ENCODE measurements at regions not wholly inside any gene's neighbourhood (a gene's known extent, or its start where the extent isn't known, plus 50 kb on each side); places are given as distances from the start of the nearest gene placed in this dataset.

DNA sequence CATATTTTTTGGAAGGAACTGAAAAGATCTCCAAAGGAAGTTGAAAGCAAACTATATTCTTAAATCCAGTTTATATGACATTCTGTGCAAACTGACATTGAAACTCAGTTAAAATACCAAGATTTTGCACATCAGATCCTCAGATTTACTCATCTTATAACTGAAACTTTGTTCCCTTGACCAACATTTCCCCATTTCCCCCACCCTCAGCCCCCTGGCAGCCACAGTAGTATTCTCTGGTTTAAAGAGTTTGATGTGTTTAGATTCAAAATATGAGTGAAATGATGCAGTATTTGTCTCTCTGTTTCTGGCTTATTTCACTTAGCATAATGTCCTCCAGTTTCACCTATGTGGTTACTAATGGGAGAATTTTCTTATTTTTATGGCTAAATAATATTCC is 99.2 kb upstream of the ITGA4 start:
- Histone ChIP-seq H3K18ac (ENCODE audit: low read depth, low read length) (no peak overlapping the region), H2BK5ac (ENCODE audit: low read depth, low read length, poor library complexity, severe bottlenecking) (no peak overlapping the region), H3K36me3 (ENCODE audit: control insufficient read depth, insufficient read depth, low read length) (no peaks in the 10 kb centered on the region), H3K9me1 (ENCODE audit: insufficient read depth, low read length) (no peaks in the 10 kb centered on the region), H3K23ac (ENCODE audit: low read depth, low read length) (no peak overlapping the region), H3K27me3 (ENCODE audit: control insufficient read depth, insufficient read depth, low read length) (no peaks in the 10 kb centered on the region), H3K4me3 (ENCODE audit: insufficient read depth, low read depth, low read length) (no peak overlapping the region), H4K20me1 (ENCODE audit: insufficient read depth, low read length) (no peaks in the 10 kb centered on the region), H2AK5ac (ENCODE audit: low read depth, low read length) (no peak overlapping the region), H3K27ac (ENCODE audit: insufficient read depth, low read length) (no peak overlapping the region), H4K8ac (ENCODE audit: low read depth in 2 of 2, low read length in 2 of 2) (no peak overlapping the region), H4K5ac (ENCODE audit: low read depth, low read length) (no peak overlapping the region), H2BK15ac (ENCODE audit: low read depth, low read length) (no peak overlapping the region), H2AFZ (replicated peaks; ENCODE audit: low read length, poor library complexity) (no peak overlapping the region), H3K79me1 (ENCODE audit: low read depth in 1 of 2, low read length in 2 of 2) (no peaks in the 10 kb centered on the region), H2BK120ac (ENCODE audit: low read depth, low read length) (no peak overlapping the region), H3K9me3 (ENCODE audit: control insufficient read depth, insufficient read depth, low read length) (no peaks in the 10 kb centered on the region), H3K9ac (ENCODE audit: low read depth, low read length) (no peak overlapping the region), H3K4me1 (ENCODE audit: control insufficient read depth, insufficient read depth, low read length) (no peaks in the 10 kb centered on the region), H3K56ac (ENCODE audit: extremely low read depth, insufficient read depth, low read length) (no peak overlapping the region), H2BK20ac (ENCODE audit: low read depth, low read length) (no peak overlapping the region), H3K4ac (ENCODE audit: low read depth, low read length) (no peak overlapping the region), H3K14ac (replicated peaks; ENCODE audit: low read depth, low read length) (no peak overlapping the region), H2AK9ac (replicated peaks; ENCODE audit: low read depth, low read length, poor library complexity) (no peak overlapping the region), H3K4me2 (ENCODE audit: low read depth, low read length) (no peak overlapping the region), H4K91ac (ENCODE audit: insufficient read depth, low read depth, low read length) (no peak overlapping the region)
- ATAC-seq (ENCODE audit: low read depth), result no peak
- BruUV-seq (replicated peaks), result no TSS peak
- CTCF ChIA-PET, result no interaction called here
- POLR2A ChIA-PET (ENCODE audit: unreplicated experiment), result no interaction called here
- in situ Hi-C loops (cut with MboI; ENCODE audit: low sequenced_read_pairs) (no loop called here), dilution Hi-C loops (cut with HindIII; ENCODE audit: low sequenced_read_pairs, unreplicated experiment) (no loop called here), intact Hi-C loops (cut with micrococcal nuclease) (no loop called here)
- TF ChIP-seq, protein P1, sequence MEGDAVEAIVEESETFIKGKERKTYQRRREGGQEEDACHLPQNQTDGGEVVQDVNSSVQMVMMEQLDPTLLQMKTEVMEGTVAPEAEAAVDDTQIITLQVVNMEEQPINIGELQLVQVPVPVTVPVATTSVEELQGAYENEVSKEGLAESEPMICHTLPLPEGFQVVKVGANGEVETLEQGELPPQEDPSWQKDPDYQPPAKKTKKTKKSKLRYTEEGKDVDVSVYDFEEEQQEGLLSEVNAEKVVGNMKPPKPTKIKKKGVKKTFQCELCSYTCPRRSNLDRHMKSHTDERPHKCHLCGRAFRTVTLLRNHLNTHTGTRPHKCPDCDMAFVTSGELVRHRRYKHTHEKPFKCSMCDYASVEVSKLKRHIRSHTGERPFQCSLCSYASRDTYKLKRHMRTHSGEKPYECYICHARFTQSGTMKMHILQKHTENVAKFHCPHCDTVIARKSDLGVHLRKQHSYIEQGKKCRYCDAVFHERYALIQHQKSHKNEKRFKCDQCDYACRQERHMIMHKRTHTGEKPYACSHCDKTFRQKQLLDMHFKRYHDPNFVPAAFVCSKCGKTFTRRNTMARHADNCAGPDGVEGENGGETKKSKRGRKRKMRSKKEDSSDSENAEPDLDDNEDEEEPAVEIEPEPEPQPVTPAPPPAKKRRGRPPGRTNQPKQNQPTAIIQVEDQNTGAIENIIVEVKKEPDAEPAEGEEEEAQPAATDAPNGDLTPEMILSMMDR (conservative IDR thresholded peaks at IDR 0.05; ENCODE audit: low read depth, low read length), result no peak
- TF ChIP-seq NFE2L2 (IDR thresholded peaks at IDR 0.05; ENCODE audit: low read depth, low read length), result no peak
- no peak for TF ChIP-seq RCOR1 (IDR thresholded peaks at IDR 0.05; ENCODE audit: insufficient replicate concordance, low read length)
- no peak for TF ChIP-seq BHLHE40 (IDR thresholded peaks at IDR 0.05; ENCODE audit: low read depth, low read length)
- TF ChIP-seq RAD21 (IDR thresholded peaks at IDR 0.05; ENCODE audit: low read length), result no peak
- TF ChIP-seq MXI1 (IDR thresholded peaks at IDR 0.05; ENCODE audit: borderline replicate concordance, low read depth, low read length), result no peak
- TF ChIP-seq MAZ (IDR thresholded peaks at IDR 0.05; ENCODE audit: borderline replicate concordance, low read depth, low read length), result no peak
- no peak for TF ChIP-seq CHD1 (IDR thresholded peaks at IDR 0.05; ENCODE audit: low read depth, low read length)
- no peak for DNase-seq
